Memory B cell (primary cell): ENCODE measurements at regions not wholly inside any gene's neighbourhood (a gene's known extent, or its start where the extent isn't known, plus 50 kb on each side); places are given as distances from the start of the nearest gene placed in this dataset.
"Not testable (repeated sequence)": the region's sequence is repeated elsewhere in the genome, so short reads cannot be mapped to it uniquely, and the experiment has no call there.

Experiments
- ATAC-seq: fragments of 150-1000 bp; cut with Tn5 transposase; 2 replicates; pipeline ENCODE4 v1.10.0; 2021; ENCODE audit warnings: low read depth, mild to moderate bottlenecking, moderate library complexity
- DNase-seq, 2 donors: peaks; one replicate each; pipeline ENCODE4 v3.0.0; 2022; ENCODE audit warnings: low spot score in 2 of 2
- H3K27ac Mint-ChIP-seq: one replicate; pipeline ENCODE4 v1.8.0; 2022; ENCODE audit warnings: mild to moderate bottlenecking, moderate library complexity, mixed read lengths
- H3K27me3 Mint-ChIP-seq: one replicate; pipeline ENCODE4 v1.8.0; 2022; ENCODE audit warnings: mixed read lengths
- H3K36me3 Mint-ChIP-seq: one replicate; pipeline ENCODE4 v1.8.0; 2022; ENCODE audit warnings: mild to moderate bottlenecking, mixed read lengths
- H3K4me1 Mint-ChIP-seq: one replicate; pipeline ENCODE4 v1.8.0; 2022; ENCODE audit warnings: mixed read lengths
- H3K4me3 Mint-ChIP-seq: one replicate; pipeline ENCODE4 v1.8.0; 2022; ENCODE audit warnings: mild to moderate bottlenecking, moderate library complexity, mixed read lengths
- H3K9me3 Mint-ChIP-seq: one replicate; pipeline ENCODE4 v1.8.0; 2022; ENCODE audit warnings: mixed read lengths

DNA sequence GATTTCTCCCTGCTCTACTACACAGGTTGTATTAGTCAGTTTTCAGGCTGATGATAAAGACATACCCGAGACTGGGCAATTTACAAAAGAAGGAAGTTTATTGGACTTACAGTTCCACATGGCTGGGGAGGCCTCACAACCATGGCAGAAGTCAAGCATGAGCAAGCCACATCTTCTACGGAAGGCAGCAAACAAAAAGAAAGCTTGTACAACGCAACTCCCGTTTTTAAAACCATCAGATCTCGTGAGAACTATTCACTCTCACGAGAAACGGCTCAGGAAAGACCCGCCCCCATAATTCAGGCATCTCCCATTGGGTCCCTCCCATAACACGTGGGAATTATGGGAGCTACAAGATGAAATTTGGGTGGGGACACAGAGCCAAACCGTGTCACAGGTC lies 88.0 kb upstream of the CDYL2 start:
- not testable (repeated sequence) for H3K9me3 Mint-ChIP-seq, H3K36me3 Mint-ChIP-seq, H3K4me1 Mint-ChIP-seq, DNase-seq, H3K27me3 Mint-ChIP-seq
- peak overlapping the region; percentile 52 for H3K4me3 Mint-ChIP-seq
- peak; percentile 74 for ATAC-seq
- H3K27ac Mint-ChIP-seq, result peak overlapping the region; percentile 65

DNA sequence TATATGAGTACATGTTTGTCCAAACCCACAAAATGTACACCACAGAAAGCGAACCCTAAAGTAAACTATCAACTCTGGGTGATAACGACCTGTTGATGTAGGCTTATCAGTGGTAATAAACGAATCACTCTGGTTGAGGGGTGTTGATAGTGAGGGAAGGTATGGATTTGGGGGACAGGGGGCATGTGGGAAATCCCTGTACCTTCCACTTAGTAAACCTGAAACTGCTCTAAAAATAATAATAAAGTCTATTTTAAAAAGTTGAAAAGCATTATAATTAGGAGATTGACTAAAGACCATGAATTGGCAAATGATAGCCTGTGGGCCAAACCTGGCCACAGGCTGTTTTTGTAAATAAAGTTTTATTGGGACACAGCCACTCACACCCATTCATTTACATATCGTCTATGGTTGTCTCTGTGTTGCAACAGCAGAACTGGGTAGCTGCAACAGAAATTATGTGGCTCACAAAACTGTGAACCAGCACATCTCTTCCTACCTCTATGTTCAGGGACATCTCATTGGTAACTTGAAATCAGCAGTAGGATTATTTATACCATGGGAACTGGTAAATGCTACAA lies 85.5 kb upstream of the CDYL2 start:
- DNase-seq (no peak), ATAC-seq (no peak)

DNA sequence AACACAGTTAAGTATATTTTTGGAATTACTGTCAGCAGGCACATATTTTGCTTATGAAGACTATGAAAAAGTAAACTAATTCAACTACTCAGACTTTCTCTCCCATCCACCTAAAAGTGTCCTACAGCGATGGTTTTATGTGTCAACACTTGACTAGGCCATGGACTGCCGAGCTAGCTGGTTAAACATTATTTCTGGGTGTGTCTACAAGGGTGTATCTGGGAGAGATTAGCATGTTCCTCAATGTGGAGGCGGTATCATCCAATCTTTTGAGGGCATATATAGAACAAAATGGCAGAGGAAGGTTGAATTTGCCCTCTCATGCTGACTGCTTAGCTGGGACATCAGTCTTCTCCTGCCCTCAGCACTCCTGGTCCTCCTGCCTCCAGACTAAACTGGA lies 82.7 kb upstream of the CDYL2 start:
- Mint-ChIP-seq H3K4me3 (no peak overlapping the region), H3K9me3 (peaks cover 5% of the 10 kb centered on the region), H3K4me1 (no peaks in the 10 kb centered on the region), H3K27me3 (peaks cover 2% of the 10 kb centered on the region), H3K36me3 (no peaks in the 10 kb centered on the region), H3K27ac (no peak overlapping the region)
- DNase-seq (no peak), ATAC-seq (no peak)

More for the DNA sequence above, 85.5 kb upstream of the CDYL2 start:
- Mint-ChIP-seq H3K27me3 (no peaks in the 10 kb centered on the region), H3K4me1 (peaks cover 5% of the 10 kb centered on the region), H3K9me3 (peaks cover 5% of the 10 kb centered on the region), H3K27ac (no peak overlapping the region), H3K4me3 (no peak overlapping the region), H3K36me3 (no peaks in the 10 kb centered on the region)

- H3K4me3 Mint-ChIP-seq, result no peak overlapping the region
- no peak for DNase-seq
- no peak overlapping the region for H3K27ac Mint-ChIP-seq
- peaks cover 2% of the 10 kb centered on the region for H3K36me3 Mint-ChIP-seq
- H3K9me3 Mint-ChIP-seq, result peaks cover 7% of the 10 kb centered on the region
- H3K27me3 Mint-ChIP-seq, result peaks cover 2% of the 10 kb centered on the region
- no peaks in the 10 kb centered on the region for H3K4me1 Mint-ChIP-seq
- ATAC-seq, result no peak
These were observed 79.4 kb upstream of the CDYL2 start for GRCh38 chr16:80883816-80884215.

GRCh38 chr16:80883159-80883642 lies 78.8 kb upstream of the CDYL2 start:
- DNase-seq (no peak), ATAC-seq (no peak)
- H3K36me3 Mint-ChIP-seq, result peaks cover 2% of the 10 kb centered on the region
- H3K27me3 Mint-ChIP-seq, result peaks cover 2% of the 10 kb centered on the region
- H3K27ac Mint-ChIP-seq, result no peak overlapping the region
- H3K9me3 Mint-ChIP-seq, result peaks cover 7% of the 10 kb centered on the region
- H3K4me3 Mint-ChIP-seq, result no peak overlapping the region
- H3K4me1 Mint-ChIP-seq, result no peaks in the 10 kb centered on the region

- DNase-seq (no peak), ATAC-seq (no peak)
- H3K4me3 Mint-ChIP-seq, result no peak overlapping the region
- H3K9me3 Mint-ChIP-seq, result peaks cover 4% of the 10 kb centered on the region
- no peaks in the 10 kb centered on the region for H3K4me1 Mint-ChIP-seq
- no peak overlapping the region for H3K27ac Mint-ChIP-seq
- H3K27me3 Mint-ChIP-seq, result peaks cover 1% of the 10 kb centered on the region
- H3K36me3 Mint-ChIP-seq, result peaks cover 4% of the 10 kb centered on the region
These were observed 71.2 kb upstream of the CDYL2 start for GRCh38 chr16:80875616-80876015.

DNA sequence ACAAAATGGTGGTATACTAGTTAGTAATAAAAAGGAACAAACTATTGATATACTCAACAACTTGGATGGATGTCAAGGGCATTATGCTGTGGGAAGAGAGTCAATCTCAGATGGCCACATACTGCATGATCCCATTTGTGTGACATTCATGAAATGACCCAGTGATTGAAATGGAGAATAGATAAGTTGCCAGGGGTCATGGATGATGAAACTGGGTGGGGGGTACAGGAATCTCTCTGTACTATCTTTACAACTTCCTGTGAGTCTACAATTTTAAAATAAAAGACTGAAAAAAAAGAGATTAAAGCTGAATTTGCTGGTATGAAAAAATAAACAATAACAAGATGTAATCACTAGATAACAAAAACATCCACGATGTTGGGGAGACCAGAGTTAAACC lies 70.5 kb upstream of the CDYL2 start:
- Mint-ChIP-seq H3K4me1 (no peaks in the 10 kb centered on the region), H3K36me3 (peaks cover 2% of the 10 kb centered on the region), H3K27me3 (peaks cover 1% of the 10 kb centered on the region), H3K4me3 (no peak overlapping the region), H3K27ac (no peak overlapping the region), H3K9me3 (peaks cover 2% of the 10 kb centered on the region)
- no peak for DNase-seq
- ATAC-seq, result no peak

GRCh38 chr16:80862160-80862705 lies 57.8 kb upstream of the CDYL2 start:
- H3K27ac Mint-ChIP-seq, result no peak overlapping the region
- DNase-seq, result no peak
- peaks cover 9% of the 10 kb centered on the region for H3K9me3 Mint-ChIP-seq
- peak; percentile 22 for ATAC-seq
- peaks cover 7% of the 10 kb centered on the region for H3K27me3 Mint-ChIP-seq
- no peak overlapping the region for H3K4me3 Mint-ChIP-seq
- peaks cover 2% of the 10 kb centered on the region for H3K36me3 Mint-ChIP-seq
- H3K4me1 Mint-ChIP-seq, result peaks cover 3% of the 10 kb centered on the region
